HCT116 (cell line): ENCODE measurements at regions not wholly inside any gene's neighbourhood (a gene's known extent, or its start where the extent isn't known, plus 50 kb on each side); places are given as distances from the start of the nearest gene placed in this dataset.
"Not testable (repeated sequence)": the region's sequence is repeated elsewhere in the genome, so short reads cannot be mapped to it uniquely, and the experiment has no call there.

Experiments used
- ATAC-seq: fragments of 200-7000 bp; cut with Tn5 transposase; 2 replicates; pipeline ENCODE4 v1.9.1; 2020; ENCODE audit warnings: mild to moderate bottlenecking, moderate library complexity
- BruUV-seq: library from RNA; stranded (reverse); fragments of 400-500 nt; replicated peaks from 2 replicates; lab custom pipeline; 2021; lab: Mats Ljungman, UMichigan
- CTCF ChIA-PET: fragments of 300-600 bp; sonication (Branson Sonifier 250); formaldehyde crosslinking; loops from one replicate; lab custom pipeline; 2021; ENCODE audit warnings: antibody characterized with exemption; lab: Charles Lee
- POLR2A ChIA-PET: fragments of 300-600, 350-600 bp; sonication (Branson Sonifier 250); formaldehyde crosslinking; loops from one replicate; lab custom pipeline; 2021; ENCODE audit warnings: antibody characterized with exemption; lab: Charles Lee
- RAD21 ChIA-PET, 2 experiments: fragments of 300-600 bp; sonication (Branson Sonifier 250); formaldehyde crosslinking; loops; one replicate each; lab custom pipeline; 2023; ENCODE audit warnings: low total read pairs in 2 of 2; ENCODE audit not compliant: uncharacterized antibody in 2 of 2, unreplicated experiment in 2 of 2, low non-redundant PET in 1 of 2; lab: Charles Lee
- DNase-seq: peaks from one replicate; pipeline ENCODE4 v3.0.0-alpha.2; 2010; ENCODE audit warnings: low read depth, low spot score
- H2AFZ ChIP-seq: fragments of 200-600 bp; shearing (Covaris generic), sonication (generic); 2 replicates; pipeline ENCODE4 v1.6.1; 2017; ENCODE audit warnings: low read depth, mixed run types, mixed read lengths, antibody characterized with exemption, low read length; ENCODE audit not compliant: poor library complexity, severe bottlenecking
- H3K27ac ChIP-seq: 2 replicates; pipeline ENCODE4 v1.5.1; 2012; ENCODE audit warnings: low read depth, low read length
- H3K27me3 ChIP-seq: fragments of 200-600 bp; sonication (generic); 2 replicates; pipeline ENCODE4 v1.6.1; 2016; ENCODE audit warnings: mixed run types, low read length, mixed read lengths; ENCODE audit not compliant: insufficient read depth
- H3K36me3 ChIP-seq, 2 experiments: fragments of 200-500 bp in 1 of 2; fragments of 200-600 bp in 1 of 2; sonication (Bioruptor generic) in 1 of 2; sonication (generic) in 1 of 2; 2 replicates each; pipeline versions ENCODE4 v1.5.1 to v1.6.1; 2014 to 2016; ENCODE audit warnings: low read length in 2 of 2, inconsistent platforms in 1 of 2, mixed read lengths in 1 of 2, mixed run types in 1 of 2; ENCODE audit not compliant: insufficient read depth in 2 of 2, control insufficient read depth in 1 of 2
- H3K4me1 ChIP-seq, 2 experiments: fragments of 200-600 bp in 1 of 2; sonication (generic) in 1 of 2; 2 replicates each; pipeline versions ENCODE4 v1.5.1 to v1.6.1; 2012 to 2017; ENCODE audit warnings: low read length in 2 of 2, inconsistent platforms in 1 of 2, mild to moderate bottlenecking in 1 of 2, mixed read lengths in 1 of 2, mixed run types in 1 of 2, moderate library complexity in 1 of 2; ENCODE audit not compliant: insufficient read depth in 2 of 2, control insufficient read depth in 1 of 2
- H3K4me2 ChIP-seq: fragments of 200-600 bp; sonication (generic); 2 replicates; pipeline ENCODE4 v1.6.1; 2017; ENCODE audit warnings: mixed run types, low read length, mixed read lengths
- H3K4me3 ChIP-seq, 2 experiments: fragments of 200-600 bp in 1 of 2; sonication (generic) in 1 of 2; replicated peaks in 1 of 2; 2 replicates each; pipeline ENCODE4 v1.5.1; 2011 to 2016; ENCODE audit warnings: low read length in 2 of 2, control low read depth in 1 of 2, low read depth in 1 of 2, mild to moderate bottlenecking in 1 of 2, mixed read lengths in 1 of 2, mixed run types in 1 of 2
- H3K79me2 ChIP-seq: fragments of 200-600 bp; sonication (generic); 2 replicates; pipeline ENCODE4 v1.6.1; 2017; ENCODE audit warnings: mild to moderate bottlenecking, mixed run types, low read length, moderate library complexity, mixed read lengths; ENCODE audit not compliant: insufficient read depth
- H3K9ac ChIP-seq: fragments of 200-600 bp; sonication (generic); 2 replicates; pipeline ENCODE4 v1.6.1; 2016; ENCODE audit warnings: low read length, mixed read lengths
- H3K9me2 ChIP-seq: fragments of 200-600 bp; sonication (generic), shearing (Covaris generic); 2 replicates; pipeline ENCODE4 v1.6.1; 2017; ENCODE audit warnings: mixed run types, mild to moderate bottlenecking, moderate library complexity; ENCODE audit not compliant: insufficient read depth
- H3K9me3 ChIP-seq, 2 experiments: fragments of 200-500 bp in 1 of 2; fragments of 200-600 bp in 1 of 2; sonication (Bioruptor generic) in 1 of 2; sonication (generic) in 1 of 2; 2 replicates each; pipeline ENCODE4 v1.6.1; 2014 to 2017; ENCODE audit warnings: low read length in 2 of 2, mixed read lengths in 2 of 2, inconsistent platforms in 1 of 2, low read depth in 1 of 2, mild to moderate bottlenecking in 1 of 2, mixed run types in 1 of 2, moderate library complexity in 1 of 2; ENCODE audit not compliant: control insufficient read depth in 1 of 2, insufficient read depth in 1 of 2
- H4K20me1 ChIP-seq: fragments of 200-600 bp; sonication (generic), shearing (Covaris generic); 2 replicates; pipeline ENCODE4 v1.6.1; 2017; ENCODE audit warnings: mixed run types, mild to moderate bottlenecking, moderate library complexity; ENCODE audit not compliant: insufficient read depth
- CBX3 ChIP-seq: IDR thresholded peaks from 2 replicates; pipeline ENCODE4 v1.6.1; 2012; ENCODE audit warnings: low read depth
- CEBPB ChIP-seq: IDR thresholded peaks from 2 replicates; pipeline ENCODE4 v1.6.1; 2012; ENCODE audit warnings: low read depth
- EGR1 ChIP-seq: IDR thresholded peaks from 2 replicates; pipeline ENCODE4 v1.6.1; 2012; ENCODE audit warnings: low read depth
- ELF1 ChIP-seq: IDR thresholded peaks from 2 replicates; pipeline ENCODE4 v1.6.1; 2012; ENCODE audit warnings: low read depth, borderline replicate concordance
- RAD21 ChIP-seq: IDR thresholded peaks from 2 replicates; pipeline ENCODE4 v1.6.1; 2012; ENCODE audit warnings: low read depth, mild to moderate bottlenecking
- SRF ChIP-seq: IDR thresholded peaks from 2 replicates; pipeline ENCODE4 v1.6.1; 2012; ENCODE audit warnings: low read depth
- TCF7L2 ChIP-seq: IDR thresholded peaks from 2 replicates; pipeline ENCODE4 v1.7.0; 2011; ENCODE audit warnings: borderline replicate concordance, inconsistent platforms; ENCODE audit not compliant: insufficient read depth, insufficient read length; ENCODE audit errors: extremely low read depth
- YY1 ChIP-seq: IDR thresholded peaks from 2 replicates; pipeline ENCODE4 v1.6.1; 2011; ENCODE audit warnings: low read length, low read depth, moderate library complexity, mild to moderate bottlenecking; ENCODE audit not compliant: insufficient replicate concordance; ENCODE audit errors: extremely low read depth
- ZFX ChIP-seq: fragments of 450-650 bp; IDR thresholded peaks from 2 replicates; pipeline ENCODE4 v1.6.1; 2017
- intact Hi-C: fragments of 100-400 bp; cut with micrococcal nuclease; formaldehyde crosslinking; loops from 2 replicates; pipeline ENCODE4 v1.10.0; 2022

DNA sequence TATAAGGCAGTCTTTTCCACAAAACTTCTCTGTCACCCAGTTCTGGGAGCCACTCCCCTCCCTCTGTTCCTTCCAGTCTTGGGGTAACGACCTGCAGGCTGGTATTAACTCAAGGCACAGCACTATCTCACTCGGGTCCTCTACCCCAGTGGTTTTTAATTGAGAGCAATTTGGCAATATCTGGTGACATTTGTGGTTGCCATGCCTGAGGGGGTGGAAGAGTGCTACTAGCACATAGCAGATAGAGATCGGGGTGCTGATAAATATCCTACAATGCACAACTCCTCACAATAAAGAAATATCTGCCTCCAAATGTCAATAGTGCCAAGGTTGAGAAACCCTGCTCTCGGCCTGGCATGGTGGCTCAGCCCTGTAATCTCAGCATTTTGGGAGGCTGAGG, 117.7 kb upstream of the ABCC4 start (continued):
- TF ChIP-seq CBX3 = no peak

DNA sequence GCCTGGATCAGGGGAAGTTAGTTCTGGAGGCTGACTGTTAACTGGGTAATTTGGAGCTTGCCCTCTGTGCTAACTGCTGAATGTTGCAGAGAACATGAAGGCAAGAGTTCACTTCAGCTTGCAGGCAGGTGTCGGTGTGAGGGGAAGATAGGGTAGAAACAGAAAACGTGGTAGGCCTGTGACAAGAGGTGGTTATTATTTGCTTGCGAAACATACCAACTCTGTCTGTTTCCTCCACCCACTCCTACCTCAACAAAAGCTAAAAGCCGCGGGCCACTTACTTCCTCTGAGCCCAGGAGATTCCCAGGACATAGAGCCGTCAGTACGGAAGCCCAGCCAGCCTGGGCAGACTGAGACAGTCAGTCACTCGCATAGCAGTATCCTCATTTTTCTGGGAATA, 119.2 kb upstream of the ABCC4 start:
- Histone ChIP-seq H3K27ac (no peak overlapping the region), H3K9ac (no peak overlapping the region), H3K4me3 (no peak overlapping the region), H2AFZ (no peak overlapping the region), H3K9me2 (no peaks in the 10 kb centered on the region), H3K9me3 (no peaks in the 10 kb centered on the region)
- intact Hi-C loops = no loop called here
- POLR2A ChIA-PET = no interaction called here
- TF ChIP-seq RAD21 = no peak
- TF ChIP-seq TCF7L2 = no peak
- TF ChIP-seq CEBPB = no peak
- no peak for TF ChIP-seq ELF1
- TF ChIP-seq YY1 = no peak
- no peak for TF ChIP-seq SRF
- TF ChIP-seq EGR1 = no peak
- TF ChIP-seq, all 23 proteins: peak for 0
- ChIA-PET RAD21 (interaction anchor here in 1 of 2 experiments (1.0 kb wide), 1 partner anchor 21 kb away, joined by 4 read pairs; no protein-coding TSS in a partner anchor), CTCF (no interaction called here)
- DNase-seq (no peak), ATAC-seq (no peak)
- no TSS peak for BruUV-seq
- no peaks in the 10 kb centered on the region for H3K79me2 ChIP-seq
- H3K4me2 ChIP-seq = no peak overlapping the region
- no peaks in the 10 kb centered on the region for H3K36me3 ChIP-seq
- H4K20me1 ChIP-seq = no peaks in the 10 kb centered on the region
- no peaks in the 10 kb centered on the region for H3K27me3 ChIP-seq
- H3K4me1 ChIP-seq = no peaks in the 10 kb centered on the region

GRCh38 chr13:95426631-95427030, 125.4 kb upstream of the ABCC4 start:
- H4K20me1 ChIP-seq = no peaks in the 10 kb centered on the region
- intact Hi-C loops = no loop called here
- DNase-seq (no peak), ATAC-seq (no peak)
- ChIA-PET RAD21 (no interaction called here), CTCF (interaction anchor here (1.3 kb wide), 1 partner anchor 22 kb away, joined by 3 read pairs; no protein-coding TSS in a partner anchor), POLR2A (no interaction called here)
- H3K27ac ChIP-seq = no peak overlapping the region
- H3K9me2 ChIP-seq = no peaks in the 10 kb centered on the region
- no TSS peak for BruUV-seq
- H3K9ac ChIP-seq = no peak overlapping the region
- no peak overlapping the region for H3K4me3 ChIP-seq
- H3K4me1 ChIP-seq = no peaks in the 10 kb centered on the region
- no peaks in the 10 kb centered on the region for H3K79me2 ChIP-seq
- no peaks in the 10 kb centered on the region for H3K36me3 ChIP-seq
- H3K9me3 ChIP-seq = no peaks in the 10 kb centered on the region
- no peaks in the 10 kb centered on the region for H3K27me3 ChIP-seq
- TF ChIP-seq ZFX (no peak), SRF (no peak)
- H3K4me2 ChIP-seq = no peak overlapping the region
- no peak overlapping the region for H2AFZ ChIP-seq

DNA sequence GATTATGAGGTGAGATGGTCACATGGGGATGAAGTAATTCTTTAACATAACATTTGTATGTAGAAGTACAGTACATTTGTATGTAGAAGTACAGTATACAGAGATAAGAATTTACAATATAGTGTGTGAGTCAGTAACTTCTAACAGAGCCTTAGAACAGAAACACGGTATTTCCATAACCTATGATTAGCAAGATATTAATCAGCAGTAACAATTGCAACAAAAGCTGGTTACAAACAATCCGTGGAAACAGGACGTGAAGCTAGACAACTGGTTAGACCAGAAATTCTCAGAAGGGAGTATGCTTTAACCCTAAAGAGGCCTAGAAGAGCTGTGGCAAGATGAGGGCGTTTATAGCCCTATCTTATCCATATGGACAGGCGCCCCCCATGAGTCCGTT, 122.0 kb upstream of the CLDN10 start:
- CTCF ChIA-PET, H3K36me3 ChIP-seq, POLR2A ChIA-PET, H2AFZ ChIP-seq, H3K27ac ChIP-seq, H3K79me2 ChIP-seq, intact Hi-C loops, H3K9me3 ChIP-seq, BruUV-seq, ATAC-seq, H3K9ac ChIP-seq, RAD21 ChIA-PET, H3K27me3 ChIP-seq, H4K20me1 ChIP-seq, H3K4me1 ChIP-seq, DNase-seq, H3K4me3 ChIP-seq, H3K9me2 ChIP-seq, H3K4me2 ChIP-seq: not testable (repeated sequence)
